ENCODE measurements at regions not wholly inside any gene's neighbourhood (a gene's known extent, or its start where the extent isn't known, plus 50 kb on each side); places are given as distances from the start of the nearest gene placed in this dataset.

DNA sequence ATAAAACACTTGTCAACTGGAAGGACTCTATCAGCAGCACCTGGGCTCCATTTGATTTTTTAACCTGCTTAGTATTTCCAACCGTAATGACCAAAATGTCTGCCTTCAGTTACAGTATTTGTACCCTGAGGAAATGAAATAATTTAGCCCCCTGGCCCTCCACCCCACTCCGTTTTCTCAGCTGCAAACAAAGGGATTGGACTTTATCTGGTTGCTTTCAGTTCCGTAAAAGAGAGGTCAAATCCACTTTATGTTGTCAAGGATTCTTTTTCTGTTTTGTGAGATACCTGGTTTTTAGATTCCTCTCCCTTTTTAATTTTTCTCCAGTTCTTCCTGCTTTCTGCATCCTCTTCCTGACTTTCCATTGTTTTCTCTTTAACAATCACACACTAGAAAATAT, 64.4 kb upstream of the BMP2 start (continued):
- TF ChIP-seq ZNF366 (tag by site-specific recombination; conservative IDR thresholded peaks at IDR 0.05) (no peak), EGR2 (tag by site-specific recombination; IDR thresholded peaks at IDR 0.05; ENCODE audit: low read depth) (no peak), ZNF404 (tag by site-specific recombination; IDR thresholded peaks at IDR 0.05) (no peak)

DNA sequence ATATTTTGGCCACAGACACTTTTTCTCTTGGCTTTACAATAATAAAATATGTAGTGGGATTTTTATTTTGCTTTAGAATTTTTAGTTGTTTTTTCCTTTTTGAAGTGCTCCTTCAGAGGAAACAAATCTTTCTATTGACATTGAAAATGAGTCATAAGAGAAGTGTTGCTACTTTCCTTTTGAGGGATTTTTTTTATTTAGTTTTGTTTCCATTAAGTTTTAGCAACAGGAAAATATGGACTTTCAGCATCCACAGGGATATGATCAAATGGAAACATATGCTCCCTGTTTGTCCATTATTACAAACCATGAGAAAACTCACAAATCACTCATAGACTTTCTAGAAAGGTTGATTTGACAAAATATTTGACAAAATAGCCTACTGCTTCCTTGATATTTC, 65.3 kb upstream of the BMP2 start:
- CTCF ChIA-PET, result interaction anchor here (0.6 kb wide), 1 partner anchor 75 kb away, joined by 6 read pairs; no protein-coding TSS in a partner anchor
- H3K9me3 ChIP-seq (ENCODE audit: control insufficient read depth, insufficient read depth, low read depth, low read length), result no peaks in the 10 kb centered on the region
- no peaks in the 10 kb centered on the region for H3K4me1 ChIP-seq (ENCODE audit: control insufficient read depth, insufficient read depth, low read length)
- no peaks in the 10 kb centered on the region for H3K36me3 ChIP-seq (ENCODE audit: control insufficient read depth in 2 of 2, insufficient read depth in 1 of 2, low read length in 2 of 2)
- POLR2A ChIA-PET, result no interaction called here
- H3K27ac ChIP-seq (ENCODE audit: extremely low read depth, low read depth, low read length), result no peak overlapping the region
- H3K4me3 ChIP-seq (ENCODE audit: low read depth, low read length), result no peak overlapping the region
- TF ChIP-seq ELK4 (IDR thresholded peaks at IDR 0.05; ENCODE audit: borderline replicate concordance, low read depth, low read length), result no peak
- no peak for TF ChIP-seq ZNF747 (tag by site-specific recombination; IDR thresholded peaks at IDR 0.05)
- TF ChIP-seq OVOL3 (tag by site-specific recombination; IDR thresholded peaks at IDR 0.05), result no peak
- TF ChIP-seq, protein P1, sequence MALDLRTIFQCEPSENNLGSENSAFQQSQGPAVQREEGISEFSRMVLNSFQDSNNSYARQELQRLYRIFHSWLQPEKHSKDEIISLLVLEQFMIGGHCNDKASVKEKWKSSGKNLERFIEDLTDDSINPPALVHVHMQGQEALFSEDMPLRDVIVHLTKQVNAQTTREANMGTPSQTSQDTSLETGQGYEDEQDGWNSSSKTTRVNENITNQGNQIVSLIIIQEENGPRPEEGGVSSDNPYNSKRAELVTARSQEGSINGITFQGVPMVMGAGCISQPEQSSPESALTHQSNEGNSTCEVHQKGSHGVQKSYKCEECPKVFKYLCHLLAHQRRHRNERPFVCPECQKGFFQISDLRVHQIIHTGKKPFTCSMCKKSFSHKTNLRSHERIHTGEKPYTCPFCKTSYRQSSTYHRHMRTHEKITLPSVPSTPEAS (tag by site-specific recombination; IDR thresholded peaks at IDR 0.05), result no peak
- TF ChIP-seq ZBTB10 (tag by site-specific recombination; IDR thresholded peaks at IDR 0.05), result no peak
- TF ChIP-seq ZNF391 (tag by site-specific recombination; IDR thresholded peaks at IDR 0.05; ENCODE audit: borderline replicate concordance, low read depth), result no peak
- no peak for TF ChIP-seq REPIN1 (tag by site-specific recombination; IDR thresholded peaks at IDR 0.05; ENCODE audit: low read depth)
- TF ChIP-seq ZNF654 (tag by site-specific recombination; IDR thresholded peaks at IDR 0.05; ENCODE audit: low read depth), result no peak
- no peak for TF ChIP-seq ZFP3 (tag by site-specific recombination; IDR thresholded peaks at IDR 0.05; ENCODE audit: low read depth)
- no peak for TF ChIP-seq GLI2 (tag by site-specific recombination; IDR thresholded peaks at IDR 0.05; ENCODE audit: borderline replicate concordance, low read depth)
- TF ChIP-seq ZNF776 (tag by site-specific recombination; IDR thresholded peaks at IDR 0.05; ENCODE audit: borderline replicate concordance), result no peak

GRCh38 chr20:6700563-6701329, 66.7 kb upstream of the BMP2 start:
- Histone ChIP-seq H3K27ac (ENCODE audit: extremely low read depth, low read depth, low read length) (no peak overlapping the region), H3K4me1 (ENCODE audit: control insufficient read depth, insufficient read depth, low read length) (no peaks in the 10 kb centered on the region), H3K9me3 (ENCODE audit: control insufficient read depth, insufficient read depth, low read depth, low read length) (no peaks in the 10 kb centered on the region), H3K36me3 (ENCODE audit: control insufficient read depth in 2 of 2, insufficient read depth in 1 of 2, low read length in 2 of 2) (no peaks in the 10 kb centered on the region), H3K4me3 (ENCODE audit: low read depth, low read length) (no peak overlapping the region)
- TF ChIP-seq ZNF169 (tag by site-specific recombination; IDR thresholded peaks at IDR 0.05) (no peak), ZNF571 (tag by site-specific recombination; IDR thresholded peaks at IDR 0.05) (no peak), ZNF274 (IDR thresholded peaks at IDR 0.05; ENCODE audit: low read length) (no peak), ZNF274 (tag by site-specific recombination; IDR thresholded peaks at IDR 0.05; ENCODE audit: borderline replicate concordance) (no peak), ZNF37A (tag by site-specific recombination; IDR thresholded peaks at IDR 0.05) (no peak), ZNF23 (tag by site-specific recombination; IDR thresholded peaks at IDR 0.05; ENCODE audit: borderline replicate concordance) (no peak), ZNF423 (tag by site-specific recombination; IDR thresholded peaks at IDR 0.05) (no peak), ZNF626 (tag by site-specific recombination; IDR thresholded peaks at IDR 0.05) (no peak), ZFP69B (tag by site-specific recombination; IDR thresholded peaks at IDR 0.05) (no peak)
- POLR2A ChIA-PET, result interaction anchor here (0.9 kb wide), 1 partner anchor 37 kb away, joined by 3 read pairs; no protein-coding TSS in a partner anchor
- CTCF ChIA-PET, result no interaction called here
